Stomach smooth muscle (tissue), 2 donors: ENCODE measurements at regions not wholly inside any gene's neighbourhood (a gene's known extent, or its start where the extent isn't known, plus 50 kb on each side); places are given as distances from the start of the nearest gene placed in this dataset.

Experiments
- H3K27ac ChIP-seq: one replicate; pipeline ENCODE4 v1.7.0; 2013; ENCODE audit warnings: mild to moderate bottlenecking, low read length, inconsistent platforms
- H3K27me3 ChIP-seq, 2 donors: one replicate each; pipeline ENCODE4 v1.7.0; 2013; ENCODE audit warnings: low read length in 2 of 2; ENCODE audit not compliant: insufficient read depth in 2 of 2, control insufficient read depth in 1 of 2
- H3K36me3 ChIP-seq, 2 donors: one replicate each; pipeline ENCODE4 v1.7.0; 2013; ENCODE audit warnings: low read length in 2 of 2; ENCODE audit not compliant: control insufficient read depth in 2 of 2, insufficient read depth in 2 of 2
- H3K4me1 ChIP-seq: one replicate; pipeline ENCODE4 v1.7.0; 2013; ENCODE audit warnings: low read length; ENCODE audit not compliant: control insufficient read depth, insufficient read depth
- H3K4me3 ChIP-seq, 2 donors: one replicate each; pipeline ENCODE4 v1.7.0; 2013; ENCODE audit warnings: low read length in 2 of 2
- H3K9ac ChIP-seq, 2 donors: one replicate each; pipeline ENCODE4 v1.7.0; 2013; ENCODE audit warnings: low read length in 2 of 2, mild to moderate bottlenecking in 1 of 2
- H3K9me3 ChIP-seq, 2 donors: one replicate each; pipeline ENCODE4 v1.7.0; 2013; ENCODE audit warnings: low read length in 2 of 2; ENCODE audit not compliant: control insufficient read depth in 2 of 2
- donor health status: healthy.
- donor health status: Pancreatic carcinoma.

- no peak overlapping the region for H3K27ac ChIP-seq
- H3K4me3 ChIP-seq: no peak overlapping the region
Measured at GRCh38 chr10:78937800-78938694, 130.7 kb upstream of the ZMIZ1 start.

GRCh38 chr10:78938695-78939672 is 129.8 kb upstream of the ZMIZ1 start:
- Histone ChIP-seq H3K9me3 (peaks cover 0 to 4% of the 10 kb centered on the region in 2 donors), H3K36me3 (no peaks in the 10 kb centered on the region), H3K9ac (no peak overlapping the region), H3K27ac (no peak overlapping the region), H3K27me3 (no peaks in the 10 kb centered on the region), H3K4me3 (no peak overlapping the region), H3K4me1 (peaks cover 24% of the 10 kb centered on the region)

More at GRCh38 chr10:78937800-78938694, 130.7 kb upstream of the ZMIZ1 start:
- Histone ChIP-seq H3K9me3 (peaks cover 0 to under 1% of the 10 kb centered on the region in 2 donors), H3K36me3 (no peaks in the 10 kb centered on the region), H3K9ac (no peak overlapping the region), H3K4me1 (peaks cover 25% of the 10 kb centered on the region), H3K27me3 (no peaks in the 10 kb centered on the region)

GRCh38 chr10:78942091-78942501 is 126.7 kb upstream of the ZMIZ1 start:
- H3K36me3 ChIP-seq: no peaks in the 10 kb centered on the region
- no peak overlapping the region for H3K27ac ChIP-seq

GRCh38 chr10:78944723-78945312 is 123.9 kb upstream of the ZMIZ1 start:
- H3K9me3 ChIP-seq: peaks cover 0 to 4% of the 10 kb centered on the region in 2 donors
- peak overlapping the region in 1 of 2 donors; percentile 42 for H3K9ac ChIP-seq
- H3K27ac ChIP-seq: peak overlapping the region; percentile 69
- H3K4me3 ChIP-seq: peak overlapping the region in 1 of 2 donors; percentile 29
- no peaks in the 10 kb centered on the region for H3K27me3 ChIP-seq
- peaks cover 40% of the 10 kb centered on the region for H3K4me1 ChIP-seq
- no peaks in the 10 kb centered on the region for H3K36me3 ChIP-seq

More at GRCh38 chr10:78942091-78942501, 126.7 kb upstream of the ZMIZ1 start:
- Histone ChIP-seq H3K4me1 (peaks cover 41% of the 10 kb centered on the region), H3K4me3 (no peak overlapping the region), H3K9me3 (peaks cover 0 to 4% of the 10 kb centered on the region in 2 donors), H3K27me3 (no peaks in the 10 kb centered on the region), H3K9ac (no peak overlapping the region)

- Histone ChIP-seq H3K4me1 (peaks cover 40% of the 10 kb centered on the region), H3K36me3 (no peaks in the 10 kb centered on the region), H3K9me3 (peaks cover 0 to 4% of the 10 kb centered on the region in 2 donors), H3K4me3 (no peak overlapping the region), H3K27ac (peak overlapping the region; percentile 69), H3K9ac (no peak overlapping the region), H3K27me3 (no peaks in the 10 kb centered on the region)
Measured at GRCh38 chr10:78945838-78946237, 122.9 kb upstream of the ZMIZ1 start.

- H3K9ac ChIP-seq: no peak overlapping the region
- H3K4me3 ChIP-seq: no peak overlapping the region
- no peaks in the 10 kb centered on the region for H3K36me3 ChIP-seq
- no peak overlapping the region for H3K27ac ChIP-seq
- H3K27me3 ChIP-seq: no peaks in the 10 kb centered on the region
- H3K4me1 ChIP-seq: peaks cover 35% of the 10 kb centered on the region
- H3K9me3 ChIP-seq: peaks cover 0 to 4% of the 10 kb centered on the region in 2 donors
Measured at GRCh38 chr10:78947226-78947625, 121.5 kb upstream of the ZMIZ1 start.

GRCh38 chr10:78947733-78948132 is 121.0 kb upstream of the ZMIZ1 start:
- H3K4me3 ChIP-seq: no peak overlapping the region
- peaks cover 0 to 4% of the 10 kb centered on the region in 2 donors for H3K9me3 ChIP-seq
- H3K36me3 ChIP-seq: no peaks in the 10 kb centered on the region
- H3K27me3 ChIP-seq: no peaks in the 10 kb centered on the region
- H3K27ac ChIP-seq: no peak overlapping the region
- H3K9ac ChIP-seq: no peak overlapping the region
- peaks cover 36% of the 10 kb centered on the region for H3K4me1 ChIP-seq

- Histone ChIP-seq H3K27ac (no peak overlapping the region), H3K4me1 (peaks cover 39% of the 10 kb centered on the region), H3K9ac (no peak overlapping the region), H3K4me3 (no peak overlapping the region), H3K27me3 (no peaks in the 10 kb centered on the region), H3K36me3 (no peaks in the 10 kb centered on the region), H3K9me3 (no peaks in the 10 kb centered on the region)
Measured at GRCh38 chr10:78948621-78949030, 120.1 kb upstream of the ZMIZ1 start.

GRCh38 chr10:78950656-78951587 is 117.8 kb upstream of the ZMIZ1 start:
- Histone ChIP-seq H3K27ac (no peak overlapping the region), H3K9me3 (no peaks in the 10 kb centered on the region), H3K27me3 (no peaks in the 10 kb centered on the region), H3K36me3 (no peaks in the 10 kb centered on the region), H3K4me1 (peaks cover 20% of the 10 kb centered on the region), H3K9ac (no peak overlapping the region), H3K4me3 (no peak overlapping the region)
